Body of pancreas (tissue), 4 donors: ENCODE measurements at regions not wholly inside any gene's neighbourhood (a gene's known extent, or its start where the extent isn't known, plus 50 kb on each side); places are given as distances from the start of the nearest gene placed in this dataset.

ENCODE experiments used
- CTCF ChIP-seq, 7 experiments: fragments of 450-650 bp in 4 of 7; fragments of 200-600 bp in 3 of 7; sonication (generic) in 3 of 7; IDR thresholded peaks; one replicate each; pipeline ENCODE4 v1.5.1; 2016 to 2019; ENCODE audit warnings: antibody characterized with exemption in 7 of 7
- POLR2A ChIP-seq, 3 donors: fragments of 450-650 bp; IDR thresholded peaks; one replicate each; pipeline ENCODE4 v1.6.1; 2016; ENCODE audit warnings: antibody characterized with exemption in 3 of 3, mild to moderate bottlenecking in 2 of 3

- no peak for TF ChIP-seq CTCF (IDR thresholded peaks at IDR 0.05)
- no peak for TF ChIP-seq POLR2A (IDR thresholded peaks at IDR 0.05)
These were observed 99.4 kb upstream of the DSEL start for GRCh38 chr18:67615876-67616275.
